Lung (tissue), 11 donors: ENCODE measurements at regions not wholly inside any gene's neighbourhood (a gene's known extent, or its start where the extent isn't known, plus 50 kb on each side); places are given as distances from the start of the nearest gene placed in this dataset.

ENCODE experiments used
- ATAC-seq: fragments of 200-7000 bp; cut with Tn5 transposase; one replicate; pipeline ENCODE4 v1.9.1; 2020; ENCODE audit warnings: moderate number of reproducible peaks; ENCODE audit not compliant: insufficient read depth, low FRiP score
- DNase-seq, 3 donors: peaks; one replicate each; pipeline ENCODE4 v3.0.0-alpha.2; 2013 to 2017
- H3K27ac ChIP-seq, 2 donors: one replicate each; pipeline ENCODE4 v1.5.1; 2013; ENCODE audit warnings: mild to moderate bottlenecking in 2 of 2, moderate library complexity in 2 of 2, control low read depth in 1 of 2, inconsistent platforms in 1 of 2, low read depth in 1 of 2, low read length in 1 of 2
- H3K27me3 ChIP-seq, 3 donors: one replicate each; pipeline ENCODE4 v1.5.1; 2013; ENCODE audit warnings: low read length in 2 of 3; ENCODE audit not compliant: control insufficient read depth in 3 of 3, insufficient read depth in 3 of 3
- H3K36me3 ChIP-seq, 4 donors: one replicate each; pipeline ENCODE4 v1.5.1; 2013; ENCODE audit warnings: low read length in 4 of 4, mild to moderate bottlenecking in 1 of 4, moderate library complexity in 1 of 4; ENCODE audit not compliant: control insufficient read depth in 4 of 4, insufficient read depth in 4 of 4
- H3K4me1 ChIP-seq, 5 donors: one replicate each; pipeline ENCODE4 v1.5.1; 2013; ENCODE audit warnings: low read length in 5 of 5, mild to moderate bottlenecking in 2 of 5, moderate library complexity in 1 of 5; ENCODE audit not compliant: control insufficient read depth in 5 of 5, insufficient read depth in 5 of 5
- H3K4me3 ChIP-seq: one replicate; pipeline ENCODE4 v1.5.1; 2013; ENCODE audit warnings: mild to moderate bottlenecking, control low read depth, moderate library complexity
- H3K9ac ChIP-seq, 2 donors: one replicate each; pipeline ENCODE4 v1.5.1; 2013; ENCODE audit warnings: low read length in 2 of 2, control low read depth in 1 of 2; ENCODE audit not compliant: insufficient read depth in 1 of 2
- H3K9me3 ChIP-seq, 4 donors: one replicate each; pipeline ENCODE4 v1.5.1; 2013; ENCODE audit warnings: low read length in 3 of 4, mild to moderate bottlenecking in 1 of 4, moderate library complexity in 1 of 4; ENCODE audit not compliant: control insufficient read depth in 4 of 4, insufficient read depth in 3 of 4
- WGBS, 2 donors: extraction: QIAGEN DNeasy Blood & Tissue Kit; methylation state at CpG; one replicate each; pipeline ENCODE4 v1.1.7; 2013; 5-methylcytosine and 5-hydroxymethylcytosine counted together
- TF ChIP-seq, protein P1 (sequence below): IDR thresholded peaks from 2 replicates; pipeline ENCODE4 v1.5.1; 2012; ENCODE audit warnings: mild to moderate bottlenecking; ENCODE audit errors: control extremely low read depth, extremely low read depth
- donor health status: control.
- donor health status: control.
- donor health status: Bipolar disorder and iron deficiency.
- donor health status: healthy.
- donor health status: DM: yes; HTN: yes; CAD: no.

DNA sequence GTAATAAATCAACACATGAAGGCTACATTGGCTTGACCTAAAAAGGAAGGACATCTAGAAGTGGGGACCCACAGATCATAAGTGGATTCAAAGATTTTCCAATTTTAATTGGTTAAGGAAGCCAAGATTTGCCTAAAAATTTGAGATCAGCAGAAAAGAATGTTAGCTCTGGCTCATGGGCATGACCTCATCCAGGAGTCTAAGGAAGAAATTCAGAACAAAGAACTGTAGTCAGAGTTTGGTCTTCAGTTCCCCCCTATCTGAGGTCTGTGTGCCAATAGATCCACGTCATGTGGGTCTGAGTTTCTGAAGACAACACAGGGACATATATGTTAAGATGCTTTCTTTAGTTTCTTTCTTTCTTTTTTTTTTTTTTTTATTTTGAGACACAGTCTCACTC is 648.8 kb upstream of the SPRY2 start:
- H3K36me3 ChIP-seq: no peaks in the 10 kb centered on the region
- H3K9ac ChIP-seq: no peak overlapping the region
- 82 to 88% methylated on average over 1 of the region's 1 CpG for WGBS, 2 donors
- H3K27me3 ChIP-seq: no peaks in the 10 kb centered on the region
- TF ChIP-seq, protein P1, sequence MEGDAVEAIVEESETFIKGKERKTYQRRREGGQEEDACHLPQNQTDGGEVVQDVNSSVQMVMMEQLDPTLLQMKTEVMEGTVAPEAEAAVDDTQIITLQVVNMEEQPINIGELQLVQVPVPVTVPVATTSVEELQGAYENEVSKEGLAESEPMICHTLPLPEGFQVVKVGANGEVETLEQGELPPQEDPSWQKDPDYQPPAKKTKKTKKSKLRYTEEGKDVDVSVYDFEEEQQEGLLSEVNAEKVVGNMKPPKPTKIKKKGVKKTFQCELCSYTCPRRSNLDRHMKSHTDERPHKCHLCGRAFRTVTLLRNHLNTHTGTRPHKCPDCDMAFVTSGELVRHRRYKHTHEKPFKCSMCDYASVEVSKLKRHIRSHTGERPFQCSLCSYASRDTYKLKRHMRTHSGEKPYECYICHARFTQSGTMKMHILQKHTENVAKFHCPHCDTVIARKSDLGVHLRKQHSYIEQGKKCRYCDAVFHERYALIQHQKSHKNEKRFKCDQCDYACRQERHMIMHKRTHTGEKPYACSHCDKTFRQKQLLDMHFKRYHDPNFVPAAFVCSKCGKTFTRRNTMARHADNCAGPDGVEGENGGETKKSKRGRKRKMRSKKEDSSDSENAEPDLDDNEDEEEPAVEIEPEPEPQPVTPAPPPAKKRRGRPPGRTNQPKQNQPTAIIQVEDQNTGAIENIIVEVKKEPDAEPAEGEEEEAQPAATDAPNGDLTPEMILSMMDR: no peak
- no peak for DNase-seq
- H3K4me3 ChIP-seq: no peak overlapping the region
- H3K9me3 ChIP-seq: peaks cover 0 to 5% (median 1%) of the 10 kb centered on the region in 4 donors
- no peak for ATAC-seq
- H3K27ac ChIP-seq: no peak overlapping the region
- H3K4me1 ChIP-seq: no peaks in the 10 kb centered on the region

DNA sequence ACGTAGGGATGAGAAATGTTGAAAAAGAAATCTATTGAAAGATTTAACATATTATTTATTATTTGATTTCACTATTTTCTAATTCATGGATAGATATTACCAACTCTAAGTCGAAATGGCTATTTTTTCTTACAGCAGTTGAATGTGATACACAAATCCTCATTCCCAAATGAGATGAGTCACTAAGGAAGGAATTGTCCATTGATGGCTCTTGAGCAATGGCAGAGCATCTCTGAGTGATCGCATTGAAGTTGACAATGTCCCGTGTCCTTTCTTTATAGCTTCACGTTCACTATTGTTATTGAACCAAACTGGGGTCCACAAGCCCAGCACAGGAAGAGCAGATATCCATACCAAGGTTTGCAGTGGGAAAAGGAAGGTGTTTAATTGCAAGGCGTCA is 648.3 kb upstream of the SPRY2 start:
- ATAC-seq: no peak
- WGBS, 2 donors: 89 to 92% methylated on average over 6 of the region's 6 CpGs
- peaks cover 0 to 5% (median 1%) of the 10 kb centered on the region in 4 donors for H3K9me3 ChIP-seq
- TF ChIP-seq, protein P1: no peak
- no peak overlapping the region for H3K9ac ChIP-seq
- H3K4me3 ChIP-seq: no peak overlapping the region
- no peak overlapping the region for H3K27ac ChIP-seq
- DNase-seq: no peak
- no peaks in the 10 kb centered on the region for H3K4me1 ChIP-seq
- no peaks in the 10 kb centered on the region for H3K36me3 ChIP-seq
- H3K27me3 ChIP-seq: no peaks in the 10 kb centered on the region

DNA sequence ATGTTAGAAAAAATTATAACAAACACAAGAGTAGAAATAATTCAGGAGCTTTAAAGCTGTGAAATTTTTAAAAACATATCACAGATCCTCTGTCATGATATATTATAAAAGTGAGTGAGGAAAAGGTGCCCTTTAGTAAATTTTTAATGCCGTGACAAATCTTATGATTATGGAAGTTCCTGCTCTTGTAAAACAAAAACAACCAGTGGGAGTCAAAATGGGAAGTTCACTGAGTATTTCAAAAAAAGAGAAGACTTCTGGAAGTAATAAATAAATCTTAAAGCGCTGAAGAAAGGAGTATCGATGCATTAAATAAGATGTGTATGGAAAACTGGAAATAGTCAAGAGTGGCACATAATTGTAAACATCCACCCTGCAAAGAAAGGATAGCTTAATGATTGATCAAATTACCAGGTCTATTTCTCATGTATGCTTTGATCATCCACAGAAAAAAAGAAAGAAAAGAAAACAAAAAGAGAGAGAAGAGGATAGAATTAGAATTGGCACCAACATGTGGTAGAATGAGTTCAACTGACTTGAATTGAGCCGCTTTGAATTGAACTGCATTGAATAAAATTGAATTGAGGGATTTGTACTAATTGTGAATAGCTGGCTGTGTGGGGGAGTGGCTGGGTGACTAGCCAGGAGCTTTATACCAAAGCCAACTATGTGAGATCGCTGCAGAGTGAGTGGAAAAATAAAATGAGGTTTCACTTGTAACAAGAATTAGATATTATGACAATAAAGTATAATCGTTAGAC is 647.6 kb upstream of the SPRY2 start:
- no peak for DNase-seq
- no peak overlapping the region for H3K4me3 ChIP-seq
- ATAC-seq: no peak

More for the DNA sequence above, 647.6 kb upstream of the SPRY2 start:
- WGBS, 2 donors: 68 to 77% methylated on average over 6 of the region's 6 CpGs
- Histone ChIP-seq H3K36me3 (no peaks in the 10 kb centered on the region), H3K9ac (no peak overlapping the region), H3K4me1 (no peaks in the 10 kb centered on the region), H3K27ac (no peak overlapping the region), H3K9me3 (peaks cover 0 to 5% (median 1%) of the 10 kb centered on the region in 4 donors), H3K27me3 (no peaks in the 10 kb centered on the region)
- TF ChIP-seq, protein P1: no peak
